ENCODE measurements at regions not wholly inside any gene's neighbourhood (a gene's known extent, or its start where the extent isn't known, plus 50 kb on each side); places are given as distances from the start of the nearest gene placed in this dataset.

- no TSS peak for BruUV-seq (replicated peaks)
- Mint-ChIP-seq H3K27ac (ENCODE audit: unreplicated experiment) (no peak overlapping the region), H3K36me3 (ENCODE audit: insufficient read depth, unreplicated experiment) (no peaks in the 10 kb centered on the region), H3K4me3 (ENCODE audit: low read depth, unreplicated experiment) (no peak overlapping the region), H3K9me3 (ENCODE audit: low read depth, unreplicated experiment) (no peaks in the 10 kb centered on the region), H3K4me1 (ENCODE audit: low read depth, unreplicated experiment) (peaks cover 8% of the 10 kb centered on the region), H3K27me3 (ENCODE audit: unreplicated experiment) (no peaks in the 10 kb centered on the region)
- TF ChIP-seq, protein P1, sequence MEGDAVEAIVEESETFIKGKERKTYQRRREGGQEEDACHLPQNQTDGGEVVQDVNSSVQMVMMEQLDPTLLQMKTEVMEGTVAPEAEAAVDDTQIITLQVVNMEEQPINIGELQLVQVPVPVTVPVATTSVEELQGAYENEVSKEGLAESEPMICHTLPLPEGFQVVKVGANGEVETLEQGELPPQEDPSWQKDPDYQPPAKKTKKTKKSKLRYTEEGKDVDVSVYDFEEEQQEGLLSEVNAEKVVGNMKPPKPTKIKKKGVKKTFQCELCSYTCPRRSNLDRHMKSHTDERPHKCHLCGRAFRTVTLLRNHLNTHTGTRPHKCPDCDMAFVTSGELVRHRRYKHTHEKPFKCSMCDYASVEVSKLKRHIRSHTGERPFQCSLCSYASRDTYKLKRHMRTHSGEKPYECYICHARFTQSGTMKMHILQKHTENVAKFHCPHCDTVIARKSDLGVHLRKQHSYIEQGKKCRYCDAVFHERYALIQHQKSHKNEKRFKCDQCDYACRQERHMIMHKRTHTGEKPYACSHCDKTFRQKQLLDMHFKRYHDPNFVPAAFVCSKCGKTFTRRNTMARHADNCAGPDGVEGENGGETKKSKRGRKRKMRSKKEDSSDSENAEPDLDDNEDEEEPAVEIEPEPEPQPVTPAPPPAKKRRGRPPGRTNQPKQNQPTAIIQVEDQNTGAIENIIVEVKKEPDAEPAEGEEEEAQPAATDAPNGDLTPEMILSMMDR (IDR thresholded peaks at IDR 0.05; ENCODE audit: unreplicated experiment), result no peak
- DNase-seq, result no peak
- CTCF ChIA-PET, result no interaction called here
- intact Hi-C loops (cut with micrococcal nuclease; ENCODE audit: unreplicated experiment), result no loop called here
These were observed 81.7 kb upstream of the TJP1 start for GRCh38 chr15:29903785-29904464.

GRCh38 chr15:29903028-29903427, 80.8 kb upstream of the TJP1 start:
- intact Hi-C loops (cut with micrococcal nuclease; ENCODE audit: unreplicated experiment), result no loop called here
- peaks cover 8% of the 10 kb centered on the region for H3K4me1 Mint-ChIP-seq (ENCODE audit: low read depth, unreplicated experiment)
- TF ChIP-seq, protein P1 (IDR thresholded peaks at IDR 0.05; ENCODE audit: unreplicated experiment), result no peak
- H3K4me3 Mint-ChIP-seq (ENCODE audit: low read depth, unreplicated experiment), result no peak overlapping the region
- DNase-seq, result no peak
- H3K36me3 Mint-ChIP-seq (ENCODE audit: insufficient read depth, unreplicated experiment), result no peaks in the 10 kb centered on the region
- no peak overlapping the region for H3K27ac Mint-ChIP-seq (ENCODE audit: unreplicated experiment)
- no peaks in the 10 kb centered on the region for H3K9me3 Mint-ChIP-seq (ENCODE audit: low read depth, unreplicated experiment)
- CTCF ChIA-PET, result no interaction called here
- BruUV-seq (replicated peaks), result no TSS peak
- H3K27me3 Mint-ChIP-seq (ENCODE audit: unreplicated experiment), result no peaks in the 10 kb centered on the region

- H3K4me1 Mint-ChIP-seq (ENCODE audit: low read depth, unreplicated experiment), result peaks cover 8% of the 10 kb centered on the region
- H3K27ac Mint-ChIP-seq (ENCODE audit: unreplicated experiment), result no peak overlapping the region
- H3K27me3 Mint-ChIP-seq (ENCODE audit: unreplicated experiment), result no peaks in the 10 kb centered on the region
- TF ChIP-seq, protein P1 (IDR thresholded peaks at IDR 0.05; ENCODE audit: unreplicated experiment), result no peak
- H3K9me3 Mint-ChIP-seq (ENCODE audit: low read depth, unreplicated experiment), result no peaks in the 10 kb centered on the region
- CTCF ChIA-PET, result no interaction called here
- DNase-seq, result no peak
- no TSS peak for BruUV-seq (replicated peaks)
- no peaks in the 10 kb centered on the region for H3K36me3 Mint-ChIP-seq (ENCODE audit: insufficient read depth, unreplicated experiment)
- H3K4me3 Mint-ChIP-seq (ENCODE audit: low read depth, unreplicated experiment), result no peak overlapping the region
- intact Hi-C loops (cut with micrococcal nuclease; ENCODE audit: unreplicated experiment), result no loop called here
These were observed 78.2 kb upstream of the TJP1 start for GRCh38 chr15:29900237-29901189.

DNA sequence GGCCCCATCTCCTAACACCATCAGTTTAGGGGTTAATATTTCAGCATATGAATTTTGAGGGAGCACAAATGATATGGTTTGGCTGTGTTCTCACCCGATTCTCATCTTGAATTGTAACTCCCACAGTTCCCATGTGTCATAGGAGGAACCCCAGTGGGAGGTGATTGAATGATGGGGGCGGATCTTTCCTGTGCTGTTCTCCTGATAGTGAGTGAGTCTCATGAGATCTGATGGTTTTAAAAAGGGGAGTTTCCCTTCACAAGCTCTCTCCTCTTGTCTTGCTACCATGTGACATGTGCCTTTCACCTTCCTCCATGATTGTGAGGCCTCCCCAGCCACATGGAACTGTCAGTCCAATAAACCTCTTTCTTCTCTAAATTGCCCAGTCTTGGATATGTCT, 73.8 kb upstream of the TJP1 start:
- BruUV-seq (replicated peaks), result no TSS peak
- CTCF ChIA-PET, result no interaction called here
- Mint-ChIP-seq H3K27me3 (ENCODE audit: unreplicated experiment) (no peaks in the 10 kb centered on the region), H3K9me3 (ENCODE audit: low read depth, unreplicated experiment) (peaks cover 3% of the 10 kb centered on the region), H3K36me3 (ENCODE audit: insufficient read depth, unreplicated experiment) (no peaks in the 10 kb centered on the region), H3K4me1 (ENCODE audit: low read depth, unreplicated experiment) (peaks cover 8% of the 10 kb centered on the region), H3K27ac (ENCODE audit: unreplicated experiment) (no peak overlapping the region), H3K4me3 (ENCODE audit: low read depth, unreplicated experiment) (no peak overlapping the region)
- no peak for DNase-seq
- TF ChIP-seq, protein P1 (IDR thresholded peaks at IDR 0.05; ENCODE audit: unreplicated experiment), result no peak
- intact Hi-C loops (cut with micrococcal nuclease; ENCODE audit: unreplicated experiment), result no loop called here

Measured in Calu3 (cell line).